AG04450 (cell line): ENCODE measurements at regions not wholly inside any gene's neighbourhood (a gene's known extent, or its start where the extent isn't known, plus 50 kb on each side); places are given as distances from the start of the nearest gene placed in this dataset.

ENCODE experiments used
- CTCF ChIA-PET: fragments of 300-600, 350-600 bp; formaldehyde crosslinking; extraction: SDS; loops from one replicate; lab custom pipeline; 2022; ENCODE audit warnings: antibody characterized with exemption, inconsistent platforms; lab: Charles Lee
- POLR2A ChIA-PET: fragments of 350-600 bp; formaldehyde crosslinking; extraction: SDS; loops from one replicate; lab custom pipeline; 2021; ENCODE audit warnings: antibody characterized with exemption, inconsistent platforms; lab: Yijun Ruan, JAX
- DNase-seq: peaks from one replicate; pipeline ENCODE4 v3.0.0-alpha.2; 2011; ENCODE audit warnings: low read depth, low spot score
- H3K27ac ChIP-seq: one replicate; pipeline ENCODE4 v1.5.1; 2012; ENCODE audit warnings: low read depth, low read length, control low read depth
- H3K27me3 ChIP-seq: one replicate; pipeline ENCODE4 v1.6.0; 2012; ENCODE audit warnings: low read length; ENCODE audit not compliant: control insufficient read depth, insufficient read depth
- H3K4me3 ChIP-seq: 2 replicates; pipeline ENCODE4 v1.5.1; 2011; ENCODE audit warnings: mild to moderate bottlenecking, low read depth, low read length, control low read depth
- H3K9me3 ChIP-seq: 2 replicates; pipeline ENCODE4 v1.5.1; 2012; ENCODE audit warnings: low read length; ENCODE audit not compliant: control insufficient read depth, insufficient read depth
- TF ChIP-seq, protein P1 (sequence below): IDR thresholded peaks from 2 replicates; pipeline ENCODE4 v1.5.1; 2011; ENCODE audit warnings: low read depth, low read length, control low read depth, inconsistent platforms

DNA sequence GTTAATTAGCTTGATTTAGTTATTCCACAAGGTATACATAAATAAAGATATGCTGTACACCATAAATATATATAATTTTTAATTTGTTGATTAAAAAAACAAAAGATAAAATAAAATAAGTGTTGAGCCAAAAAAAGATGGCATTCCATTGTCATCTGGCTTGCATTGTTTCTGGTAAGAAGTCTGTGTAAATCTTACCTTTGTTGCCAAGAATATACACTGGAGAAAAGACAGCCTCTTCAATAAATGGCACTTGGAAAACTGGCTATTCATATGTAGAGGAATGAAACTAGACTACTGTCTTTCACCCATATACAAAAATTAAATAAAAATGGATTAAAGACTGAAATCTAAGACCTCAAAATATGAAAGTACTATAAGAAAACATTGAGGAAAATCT, 196.5 kb downstream of the IER5 start:
- Histone ChIP-seq H3K4me3 (no peak overlapping the region), H3K27ac (no peak overlapping the region), H3K27me3 (no peaks in the 10 kb centered on the region), H3K9me3 (no peaks in the 10 kb centered on the region)
- CTCF ChIA-PET, result no interaction called here
- TF ChIP-seq, protein P1, sequence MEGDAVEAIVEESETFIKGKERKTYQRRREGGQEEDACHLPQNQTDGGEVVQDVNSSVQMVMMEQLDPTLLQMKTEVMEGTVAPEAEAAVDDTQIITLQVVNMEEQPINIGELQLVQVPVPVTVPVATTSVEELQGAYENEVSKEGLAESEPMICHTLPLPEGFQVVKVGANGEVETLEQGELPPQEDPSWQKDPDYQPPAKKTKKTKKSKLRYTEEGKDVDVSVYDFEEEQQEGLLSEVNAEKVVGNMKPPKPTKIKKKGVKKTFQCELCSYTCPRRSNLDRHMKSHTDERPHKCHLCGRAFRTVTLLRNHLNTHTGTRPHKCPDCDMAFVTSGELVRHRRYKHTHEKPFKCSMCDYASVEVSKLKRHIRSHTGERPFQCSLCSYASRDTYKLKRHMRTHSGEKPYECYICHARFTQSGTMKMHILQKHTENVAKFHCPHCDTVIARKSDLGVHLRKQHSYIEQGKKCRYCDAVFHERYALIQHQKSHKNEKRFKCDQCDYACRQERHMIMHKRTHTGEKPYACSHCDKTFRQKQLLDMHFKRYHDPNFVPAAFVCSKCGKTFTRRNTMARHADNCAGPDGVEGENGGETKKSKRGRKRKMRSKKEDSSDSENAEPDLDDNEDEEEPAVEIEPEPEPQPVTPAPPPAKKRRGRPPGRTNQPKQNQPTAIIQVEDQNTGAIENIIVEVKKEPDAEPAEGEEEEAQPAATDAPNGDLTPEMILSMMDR, result no peak
- POLR2A ChIA-PET, result no interaction called here
- no peak for DNase-seq

DNA sequence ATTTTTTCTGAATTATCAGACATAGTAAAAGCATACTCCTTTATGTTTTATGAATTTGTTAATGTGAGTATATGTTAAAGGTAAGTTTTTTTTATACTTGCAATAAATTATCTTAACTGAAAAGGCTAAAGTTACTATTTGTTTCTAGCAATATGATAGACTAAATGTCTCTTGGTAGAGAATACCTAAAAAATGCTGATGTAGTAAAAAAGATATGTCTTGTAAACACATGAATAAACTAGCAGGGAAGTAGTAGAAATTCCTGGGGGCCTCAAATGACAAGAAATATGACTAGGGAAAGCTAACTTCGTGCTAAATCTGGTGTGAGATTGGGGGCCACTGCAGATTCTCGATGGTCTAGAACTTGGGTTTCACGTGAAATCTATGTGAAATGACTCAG, 188.1 kb upstream of the CACNA1E start:
- no peak for DNase-seq
- Histone ChIP-seq H3K9me3 (no peaks in the 10 kb centered on the region), H3K27ac (no peak overlapping the region), H3K4me3 (no peak overlapping the region), H3K27me3 (no peaks in the 10 kb centered on the region)
- ChIA-PET POLR2A (no interaction called here), CTCF (no interaction called here)
- TF ChIP-seq, protein P1, result no peak

DNA sequence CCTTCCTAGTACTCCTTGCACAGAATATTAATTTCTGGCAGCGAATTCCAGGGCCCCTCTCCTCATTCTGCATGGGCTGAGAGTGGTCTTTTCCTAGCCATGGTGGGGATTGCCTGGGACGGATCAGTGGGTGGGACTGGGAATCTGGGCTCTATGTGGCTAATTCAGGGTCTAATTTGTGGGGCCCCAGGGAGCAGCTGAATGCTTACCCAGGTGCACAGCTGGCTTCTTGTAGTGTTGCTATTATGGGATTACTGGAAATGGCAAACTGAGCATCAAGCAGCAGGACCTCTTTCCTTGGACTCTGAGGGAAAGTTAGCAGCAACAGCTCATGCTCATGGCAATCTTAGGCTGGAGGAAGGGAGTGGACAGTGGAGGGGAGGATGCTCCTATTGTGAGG, 187.1 kb upstream of the CACNA1E start:
- no peak overlapping the region for H3K27ac ChIP-seq
- CTCF ChIA-PET, result no interaction called here
- no peak overlapping the region for H3K4me3 ChIP-seq
- POLR2A ChIA-PET, result no interaction called here
- DNase-seq, result no peak
- TF ChIP-seq, protein P1, result no peak
- no peaks in the 10 kb centered on the region for H3K27me3 ChIP-seq
- H3K9me3 ChIP-seq, result no peaks in the 10 kb centered on the region

DNA sequence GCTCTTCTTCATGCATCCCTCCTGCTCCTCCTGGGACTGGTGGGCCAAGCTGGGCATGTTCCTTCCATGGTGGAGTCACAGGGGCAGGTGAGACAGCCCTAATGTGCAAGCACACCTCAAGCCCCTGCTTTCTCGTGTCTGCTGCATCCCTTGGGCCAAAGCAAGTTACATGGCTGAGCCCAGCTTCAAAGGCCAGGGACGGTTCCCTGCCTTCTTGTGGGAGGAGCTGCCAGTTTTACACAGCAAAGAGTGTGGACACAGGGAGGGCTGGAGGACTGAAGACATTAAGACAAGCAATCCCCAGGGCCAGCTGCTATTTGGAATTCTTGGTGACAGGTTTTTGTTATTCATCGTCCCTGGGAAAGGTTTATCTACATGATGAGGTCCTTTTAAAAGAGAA, 175.2 kb upstream of the CACNA1E start:
- TF ChIP-seq, protein P1, result no peak
- no peak for DNase-seq
- no peak overlapping the region for H3K4me3 ChIP-seq
- CTCF ChIA-PET, result interaction anchor here (1.1 kb wide), 1 partner anchor 118 kb away, joined by 3 read pairs; no protein-coding TSS in a partner anchor
- POLR2A ChIA-PET, result no interaction called here
- H3K27me3 ChIP-seq, result no peaks in the 10 kb centered on the region
- no peak overlapping the region for H3K27ac ChIP-seq
- H3K9me3 ChIP-seq, result no peaks in the 10 kb centered on the region

DNA sequence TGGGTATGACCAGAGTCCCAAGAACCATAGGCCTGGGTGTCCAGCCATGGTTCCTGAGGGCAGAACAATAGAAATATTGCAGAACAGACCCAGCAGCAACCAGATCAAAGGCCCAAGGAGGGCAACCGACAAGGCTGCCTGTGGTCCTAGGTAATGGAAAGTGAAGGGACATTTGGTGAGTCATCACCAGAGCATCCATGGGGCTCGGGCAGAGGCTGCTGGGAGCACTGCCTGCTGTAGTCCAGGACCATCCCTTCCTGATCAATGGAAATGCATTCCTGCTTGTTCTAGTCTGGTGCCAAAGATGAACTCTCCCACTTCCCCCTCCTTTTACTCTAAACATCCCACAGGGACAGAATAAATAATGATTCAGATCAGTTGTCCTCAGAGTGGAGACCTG, 172.8 kb upstream of the CACNA1E start:
- POLR2A ChIA-PET, result no interaction called here
- Histone ChIP-seq H3K27ac (no peak overlapping the region), H3K27me3 (peaks cover 16% of the 10 kb centered on the region), H3K4me3 (no peak overlapping the region), H3K9me3 (no peaks in the 10 kb centered on the region)
- DNase-seq, result no peak
- TF ChIP-seq, protein P1, result no peak
- CTCF ChIA-PET, result no interaction called here
